SU-DHL-6 (cell line): ENCODE measurements at regions not wholly inside any gene's neighbourhood (a gene's known extent, or its start where the extent isn't known, plus 50 kb on each side); places are given as distances from the start of the nearest gene placed in this dataset.

ENCODE experiments used
- H2AFZ ChIP-seq: fragments of 200-600 bp; sonication (generic); 2 replicates; pipeline ENCODE4 v1.6.1; 2014; ENCODE audit warnings: low read depth, mild to moderate bottlenecking, moderate library complexity, mixed read lengths, antibody characterized with exemption, low read length; ENCODE audit not compliant: severe bottlenecking
- H3F3A ChIP-seq: fragments of 200-600 bp; shearing (Covaris generic); 2 replicates; pipeline ENCODE4 v1.6.0; 2016; ENCODE audit warnings: antibody characterized with exemption, mild to moderate bottlenecking; ENCODE audit not compliant: insufficient read depth
- H3K27ac ChIP-seq: fragments of 200-600 bp; sonication (generic); 2 replicates; pipeline ENCODE4 v1.5.1; 2016; ENCODE audit warnings: low read depth, mild to moderate bottlenecking, low read length, moderate library complexity, mixed read lengths
- H3K27me3 ChIP-seq: fragments of 200-600 bp; sonication (generic), shearing (Covaris generic); 2 replicates; pipeline ENCODE4 v1.6.0; 2014; ENCODE audit warnings: mild to moderate bottlenecking, low read length
- H3K36me3 ChIP-seq: fragments of 200-600 bp; sonication (generic); 2 replicates; pipeline ENCODE4 v1.6.1; 2014; ENCODE audit warnings: mild to moderate bottlenecking, low read length, mixed read lengths
- H3K4me2 ChIP-seq: fragments of 300-600, 200-600 bp; shearing (Covaris generic), sonication (generic); 2 replicates; pipeline ENCODE4 v1.6.0; 2014; ENCODE audit warnings: low read length, low read depth, mild to moderate bottlenecking; ENCODE audit not compliant: poor library complexity, severe bottlenecking
- H3K4me3 ChIP-seq: fragments of 200-600 bp; sonication (generic); 2 replicates; pipeline ENCODE4 v1.5.1; 2014; ENCODE audit warnings: antibody characterized with exemption, low read length, mild to moderate bottlenecking, mixed read lengths; ENCODE audit not compliant: insufficient read depth, poor library complexity, severe bottlenecking
- H3K79me2 ChIP-seq: fragments of 200-600 bp; sonication (generic); 2 replicates; pipeline ENCODE4 v1.6.1; 2014; ENCODE audit warnings: mild to moderate bottlenecking, low read length, moderate library complexity; ENCODE audit not compliant: insufficient read depth
- H3K9ac ChIP-seq: fragments of 200-600 bp; sonication (generic); 2 replicates; pipeline ENCODE4 v1.7.0; 2014; ENCODE audit warnings: mild to moderate bottlenecking, low read length
- H3K9me2 ChIP-seq: fragments of 200-600 bp; sonication (generic); replicated peaks from 2 replicates; pipeline ENCODE4 v1.6.1; 2014; ENCODE audit warnings: low read length; ENCODE audit not compliant: insufficient read depth
- H3K9me3 ChIP-seq: fragments of 200-600 bp; sonication (generic); 2 replicates; pipeline ENCODE4 v1.6.1; 2014; ENCODE audit warnings: low read length, mixed read lengths; ENCODE audit not compliant: insufficient read depth
- H4K20me1 ChIP-seq: fragments of 200-600 bp; sonication (generic); 2 replicates; pipeline ENCODE4 v1.6.1; 2014; ENCODE audit warnings: low read depth, mild to moderate bottlenecking, antibody characterized with exemption, low read length, moderate library complexity, mixed read lengths
- EZH2phosphoT487 ChIP-seq: fragments of 200-600 bp; sonication (generic), shearing (Covaris generic); conservative IDR thresholded peaks from 2 replicates; pipeline ENCODE4 v1.6.1; 2018; ENCODE audit warnings: mild to moderate bottlenecking, antibody characterized with exemption, low read length, moderate library complexity, mixed read lengths
- TF ChIP-seq, protein P1 (sequence below): fragments of 200-600 bp; sonication (generic); IDR thresholded peaks from one replicate; pipeline ENCODE4 v1.5.1; 2017; ENCODE audit warnings: antibody characterized with exemption, mild to moderate bottlenecking, low read length, moderate library complexity; ENCODE audit not compliant: insufficient read depth, poor library complexity, severe bottlenecking

DNA sequence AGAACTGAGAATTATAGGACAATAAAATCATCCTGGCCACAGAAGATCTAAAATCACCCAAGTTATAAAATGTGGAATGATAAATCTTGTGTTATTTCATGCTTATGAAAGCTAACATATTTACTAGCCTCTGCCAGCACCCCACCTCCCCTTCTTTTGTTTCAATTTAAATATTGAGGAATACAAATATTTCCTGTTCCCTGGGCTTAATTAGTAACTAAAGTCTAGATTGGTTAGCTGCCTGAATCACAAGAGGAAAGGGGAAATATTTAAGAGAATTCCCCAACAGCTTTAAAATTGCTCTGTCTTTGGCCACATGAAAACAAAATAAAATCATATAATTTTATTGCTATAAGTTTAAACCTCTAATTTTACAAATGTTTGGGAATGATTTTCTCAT lies 287.0 kb downstream of the PRELID2 start:
- Histone ChIP-seq H3K4me3 (no peak overlapping the region), H3K36me3 (no peaks in the 10 kb centered on the region), H3K4me2 (no peak overlapping the region), H2AFZ (no peak overlapping the region), H3K27me3 (no peaks in the 10 kb centered on the region), H4K20me1 (no peaks in the 10 kb centered on the region), H3F3A (no peaks in the 10 kb centered on the region), H3K9ac (no peak overlapping the region), H3K27ac (no peak overlapping the region), H3K9me3 (no peaks in the 10 kb centered on the region), H3K79me2 (no peaks in the 10 kb centered on the region), H3K9me2 (no peaks in the 10 kb centered on the region)
- TF ChIP-seq EZH2phosphoT487 = no peak
- TF ChIP-seq, protein P1, sequence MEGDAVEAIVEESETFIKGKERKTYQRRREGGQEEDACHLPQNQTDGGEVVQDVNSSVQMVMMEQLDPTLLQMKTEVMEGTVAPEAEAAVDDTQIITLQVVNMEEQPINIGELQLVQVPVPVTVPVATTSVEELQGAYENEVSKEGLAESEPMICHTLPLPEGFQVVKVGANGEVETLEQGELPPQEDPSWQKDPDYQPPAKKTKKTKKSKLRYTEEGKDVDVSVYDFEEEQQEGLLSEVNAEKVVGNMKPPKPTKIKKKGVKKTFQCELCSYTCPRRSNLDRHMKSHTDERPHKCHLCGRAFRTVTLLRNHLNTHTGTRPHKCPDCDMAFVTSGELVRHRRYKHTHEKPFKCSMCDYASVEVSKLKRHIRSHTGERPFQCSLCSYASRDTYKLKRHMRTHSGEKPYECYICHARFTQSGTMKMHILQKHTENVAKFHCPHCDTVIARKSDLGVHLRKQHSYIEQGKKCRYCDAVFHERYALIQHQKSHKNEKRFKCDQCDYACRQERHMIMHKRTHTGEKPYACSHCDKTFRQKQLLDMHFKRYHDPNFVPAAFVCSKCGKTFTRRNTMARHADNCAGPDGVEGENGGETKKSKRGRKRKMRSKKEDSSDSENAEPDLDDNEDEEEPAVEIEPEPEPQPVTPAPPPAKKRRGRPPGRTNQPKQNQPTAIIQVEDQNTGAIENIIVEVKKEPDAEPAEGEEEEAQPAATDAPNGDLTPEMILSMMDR = no peak

DNA sequence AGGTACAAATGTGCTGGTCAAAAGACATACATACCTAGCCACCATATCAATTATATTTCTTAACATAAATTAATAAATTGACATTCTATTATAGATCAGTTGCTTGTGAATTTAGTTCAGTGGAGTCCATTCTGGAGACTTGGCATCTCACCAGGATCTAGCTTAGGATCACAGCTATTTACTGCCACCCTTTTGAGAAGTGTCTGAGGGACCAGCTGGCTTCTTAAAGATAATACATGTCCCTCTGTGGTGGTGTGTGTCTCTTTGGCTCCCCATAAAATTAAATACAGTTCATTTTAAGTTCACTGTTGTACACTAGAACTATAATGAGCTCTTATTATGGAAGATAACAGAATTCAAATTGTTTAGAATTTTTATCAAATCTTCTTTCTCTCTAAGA lies 290.7 kb downstream of the PRELID2 start:
- H3K9me3 ChIP-seq = no peaks in the 10 kb centered on the region
- H3K27me3 ChIP-seq = no peaks in the 10 kb centered on the region
- no peak overlapping the region for H2AFZ ChIP-seq
- H4K20me1 ChIP-seq = no peaks in the 10 kb centered on the region
- H3K9me2 ChIP-seq = no peaks in the 10 kb centered on the region
- H3K4me3 ChIP-seq = no peak overlapping the region
- no peaks in the 10 kb centered on the region for H3K79me2 ChIP-seq
- H3K27ac ChIP-seq = no peak overlapping the region
- no peaks in the 10 kb centered on the region for H3F3A ChIP-seq
- H3K36me3 ChIP-seq = no peaks in the 10 kb centered on the region
- no peak overlapping the region for H3K4me2 ChIP-seq
- no peak overlapping the region for H3K9ac ChIP-seq
- TF ChIP-seq, protein P1 = no peak
- no peak for TF ChIP-seq EZH2phosphoT487

DNA sequence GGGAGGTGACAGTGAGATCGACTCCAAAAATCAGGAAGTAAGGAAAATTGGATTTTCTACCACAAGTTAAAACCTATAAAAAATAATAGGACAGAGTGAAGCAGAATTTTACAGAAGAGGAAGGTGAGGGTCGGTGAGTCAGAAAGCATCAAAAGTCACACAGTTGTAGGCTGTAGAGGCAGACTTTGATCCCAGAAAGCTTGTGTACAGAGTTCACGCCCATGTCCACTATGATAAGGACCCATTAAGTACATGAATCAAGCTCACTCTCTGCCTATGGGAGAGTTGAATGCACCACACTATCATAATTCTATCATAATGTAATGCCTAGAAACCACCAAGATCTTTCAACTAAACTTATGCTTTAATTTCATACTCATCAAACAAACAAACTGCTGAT lies 291.2 kb downstream of the PRELID2 start:
- no peaks in the 10 kb centered on the region for H3F3A ChIP-seq
- no peaks in the 10 kb centered on the region for H4K20me1 ChIP-seq
- H3K27ac ChIP-seq = no peak overlapping the region
- H3K4me3 ChIP-seq = no peak overlapping the region
- H3K9ac ChIP-seq = no peak overlapping the region
- H3K36me3 ChIP-seq = no peaks in the 10 kb centered on the region
- H3K9me2 ChIP-seq = no peaks in the 10 kb centered on the region
- H3K27me3 ChIP-seq = no peaks in the 10 kb centered on the region
- H3K79me2 ChIP-seq = no peaks in the 10 kb centered on the region
- TF ChIP-seq, protein P1 = no peak
- no peak for TF ChIP-seq EZH2phosphoT487
- no peaks in the 10 kb centered on the region for H3K9me3 ChIP-seq
- no peak overlapping the region for H2AFZ ChIP-seq
- H3K4me2 ChIP-seq = no peak overlapping the region
